Astrocyte (in vitro differentiated cells and primary cell): ENCODE measurements at regions not wholly inside any gene's neighbourhood (a gene's known extent, or its start where the extent isn't known, plus 50 kb on each side); places are given as distances from the start of the nearest gene placed in this dataset.

Source experiments
- DNase-seq: peaks from one replicate; pipeline ENCODE4 v3.0.0-alpha.2; 2010; ENCODE audit warnings: low read depth
- FAIRE-seq: peaks from 2 replicates; lab custom pipeline; 2011; peaks lifted over from hg19 to GRCh38; lab: Jason Lieb, UNC
- H2AFZ ChIP-seq: 2 replicates; pipeline ENCODE4 v1.6.0; 2012; ENCODE audit warnings: low read depth, low read length, inconsistent platforms
- H3K27ac ChIP-seq: 2 replicates; pipeline ENCODE4 v1.5.1; 2011; ENCODE audit warnings: low read depth, low read length, inconsistent platforms
- H3K27me3 ChIP-seq: 2 replicates; pipeline ENCODE4 v1.6.0; 2011; ENCODE audit warnings: low read length, inconsistent platforms; ENCODE audit not compliant: insufficient read depth
- H3K36me3 ChIP-seq: 2 replicates; pipeline ENCODE4 v1.5.1; 2011; ENCODE audit warnings: low read length, inconsistent platforms; ENCODE audit not compliant: insufficient read depth
- H3K4me1 ChIP-seq: 2 replicates; pipeline ENCODE4 v1.5.1; 2011; ENCODE audit warnings: low read length, inconsistent platforms; ENCODE audit not compliant: insufficient read depth
- H3K4me2 ChIP-seq: 2 replicates; pipeline ENCODE4 v1.6.0; 2012; ENCODE audit warnings: low read length, inconsistent platforms
- H3K4me3 ChIP-seq: 2 replicates; pipeline ENCODE4 v1.5.1; 2011; ENCODE audit warnings: low read depth, mild to moderate bottlenecking, low read length, inconsistent platforms; ENCODE audit not compliant: insufficient read depth
- H3K79me2 ChIP-seq: 2 replicates; pipeline ENCODE4 v1.6.0; 2012; ENCODE audit warnings: mild to moderate bottlenecking, low read length, inconsistent platforms; ENCODE audit not compliant: insufficient read depth
- H3K9ac ChIP-seq: 2 replicates; pipeline ENCODE4 v1.6.0; 2012; ENCODE audit warnings: mild to moderate bottlenecking, low read length, inconsistent platforms
- H3K9me3 ChIP-seq: 2 replicates; pipeline ENCODE4 v1.5.1; 2012; ENCODE audit warnings: low read depth, mild to moderate bottlenecking, low read length, inconsistent platforms; ENCODE audit not compliant: insufficient read depth
- H4K20me1 ChIP-seq: 2 replicates; pipeline ENCODE4 v1.6.0; 2012; ENCODE audit warnings: low read length, inconsistent platforms; ENCODE audit not compliant: insufficient read depth
- H3K27ac Mint-ChIP-seq: one replicate; pipeline ENCODE4 v1.8.0; 2021; ENCODE audit warnings: mild to moderate bottlenecking, mixed read lengths; ENCODE audit not compliant: unreplicated experiment
- H3K27me3 Mint-ChIP-seq: one replicate; pipeline ENCODE4 v1.8.0; 2021; ENCODE audit warnings: low read depth, mixed read lengths; ENCODE audit not compliant: unreplicated experiment
- H3K36me3 Mint-ChIP-seq: one replicate; pipeline ENCODE4 v1.8.0; 2021; ENCODE audit warnings: low read depth, mixed read lengths; ENCODE audit not compliant: unreplicated experiment
- H3K4me1 Mint-ChIP-seq: one replicate; pipeline ENCODE4 v1.8.0; 2021; ENCODE audit warnings: low read depth, mixed read lengths; ENCODE audit not compliant: unreplicated experiment
- H3K4me3 Mint-ChIP-seq: one replicate; pipeline ENCODE4 v1.8.0; 2021; ENCODE audit warnings: mild to moderate bottlenecking, moderate library complexity, mixed read lengths; ENCODE audit not compliant: unreplicated experiment
- H3K9me3 Mint-ChIP-seq: one replicate; pipeline ENCODE4 v1.8.0; 2021; ENCODE audit warnings: mild to moderate bottlenecking, mixed read lengths; ENCODE audit not compliant: unreplicated experiment
- CTCF ChIP-seq: IDR thresholded peaks from 2 replicates; pipeline ENCODE4 v1.5.1; 2011; ENCODE audit warnings: low read depth, mild to moderate bottlenecking, inconsistent platforms, low read length, moderate library complexity; ENCODE audit not compliant: insufficient read depth
- EZH2 ChIP-seq: IDR thresholded peaks from 2 replicates; pipeline ENCODE4 v1.6.1; 2012; ENCODE audit warnings: mild to moderate bottlenecking, low read length, inconsistent platforms; ENCODE audit not compliant: insufficient read depth

DNA sequence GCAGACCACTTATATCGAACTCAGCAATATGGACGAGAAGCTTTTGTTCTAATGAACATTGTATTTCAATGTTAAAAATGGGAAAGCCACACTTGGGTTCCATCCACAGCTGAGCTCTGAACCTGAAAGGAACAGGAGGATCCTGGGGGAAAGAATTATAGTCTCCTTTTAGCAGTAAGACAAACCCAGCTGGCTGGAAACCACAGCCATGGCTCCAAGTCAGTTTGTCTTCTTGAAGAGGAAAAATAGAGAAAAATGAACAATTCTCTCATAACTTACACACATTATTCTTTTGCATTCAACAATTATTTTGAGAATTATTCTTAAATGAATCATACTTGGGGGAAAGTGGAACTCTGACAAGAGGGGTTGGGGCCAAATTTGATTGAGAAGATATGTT is 149.2 kb upstream of the VEPH1 start:
- no peak for FAIRE-seq
- TF ChIP-seq CTCF (no peak), EZH2 (no peak)

GRCh38 chr3:157650699-157651098 is 147.5 kb upstream of the VEPH1 start:
- FAIRE-seq (no peak), DNase-seq (no peak)
- Mint-ChIP-seq H3K4me1 (no peaks in the 10 kb centered on the region), H3K36me3 (no peaks in the 10 kb centered on the region), H3K4me3 (no peak overlapping the region), H3K27me3 (peaks cover 4% of the 10 kb centered on the region), H3K9me3 (no peaks in the 10 kb centered on the region), H3K27ac (no peak overlapping the region)
- Histone ChIP-seq H3K36me3 (no peaks in the 10 kb centered on the region), H2AFZ (no peak overlapping the region), H3K4me3 (no peak overlapping the region), H3K4me2 (no peak overlapping the region), H3K27ac (no peak overlapping the region), H3K27me3 (no peaks in the 10 kb centered on the region), H3K4me1 (no peaks in the 10 kb centered on the region), H3K9me3 (no peaks in the 10 kb centered on the region), H3K9ac (no peak overlapping the region), H4K20me1 (no peaks in the 10 kb centered on the region), H3K79me2 (no peaks in the 10 kb centered on the region)
- no peak for TF ChIP-seq EZH2
- no peak for TF ChIP-seq CTCF

More for the DNA sequence above, 149.2 kb upstream of the VEPH1 start:
- Mint-ChIP-seq H3K9me3 (no peaks in the 10 kb centered on the region), H3K27ac (no peak overlapping the region), H3K36me3 (no peaks in the 10 kb centered on the region), H3K4me1 (no peaks in the 10 kb centered on the region), H3K4me3 (no peak overlapping the region), H3K27me3 (peaks cover 4% of the 10 kb centered on the region)
- Histone ChIP-seq H2AFZ (no peak overlapping the region), H3K27me3 (no peaks in the 10 kb centered on the region), H3K9me3 (no peaks in the 10 kb centered on the region), H4K20me1 (no peaks in the 10 kb centered on the region), H3K4me1 (no peaks in the 10 kb centered on the region), H3K4me2 (no peak overlapping the region), H3K27ac (no peak overlapping the region), H3K9ac (no peak overlapping the region), H3K36me3 (no peaks in the 10 kb centered on the region), H3K79me2 (no peaks in the 10 kb centered on the region), H3K4me3 (no peak overlapping the region)
- no peak for DNase-seq

DNA sequence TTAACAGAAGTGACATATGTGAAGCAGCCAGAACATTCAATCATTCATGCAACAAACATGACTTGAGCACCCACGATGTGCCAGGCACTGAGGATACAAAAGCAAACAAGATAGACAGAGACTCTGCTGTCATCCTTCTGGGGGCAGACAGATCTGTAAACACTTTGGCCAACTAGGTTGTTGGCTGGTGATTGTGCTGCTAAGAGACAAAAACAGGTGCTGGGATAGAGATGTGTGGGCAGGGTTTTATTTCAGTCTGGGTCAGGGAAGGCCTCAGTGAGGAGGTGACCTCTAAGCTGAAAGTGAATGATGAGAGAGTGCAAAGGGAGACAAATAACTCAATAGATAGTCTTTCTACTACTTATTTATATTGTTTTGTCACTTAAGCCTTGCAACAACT is 147.0 kb upstream of the VEPH1 start:
- no peak for FAIRE-seq
- Histone ChIP-seq H3K9me3 (no peaks in the 10 kb centered on the region), H3K36me3 (no peaks in the 10 kb centered on the region), H3K4me1 (no peaks in the 10 kb centered on the region), H3K4me2 (no peak overlapping the region), H3K27ac (no peak overlapping the region), H4K20me1 (no peaks in the 10 kb centered on the region), H3K4me3 (no peak overlapping the region), H3K27me3 (no peaks in the 10 kb centered on the region), H3K79me2 (no peaks in the 10 kb centered on the region), H2AFZ (no peak overlapping the region), H3K9ac (no peak overlapping the region)
- H3K4me1 Mint-ChIP-seq = no peaks in the 10 kb centered on the region
- no peak for TF ChIP-seq EZH2
- no peak for TF ChIP-seq CTCF
- no peak for DNase-seq
- no peak overlapping the region for H3K4me3 Mint-ChIP-seq
- H3K9me3 Mint-ChIP-seq = no peaks in the 10 kb centered on the region
- peaks cover 4% of the 10 kb centered on the region for H3K27me3 Mint-ChIP-seq
- no peak overlapping the region for H3K27ac Mint-ChIP-seq
- no peaks in the 10 kb centered on the region for H3K36me3 Mint-ChIP-seq
